ENCODE measurements at regions not wholly inside any gene's neighbourhood (a gene's known extent, or its start where the extent isn't known, plus 50 kb on each side); places are given as distances from the start of the nearest gene placed in this dataset.
"Not testable (repeated sequence)": the region's sequence is repeated elsewhere in the genome, so short reads cannot be mapped to it uniquely, and the experiment has no call there.

GRCh38 chr22:25331050-25331449 is 111.6 kb downstream of the CRYBB2 start (continued):
- no peak for TF ChIP-seq ZNF462 (CRISPR knock-in tag; IDR thresholded peaks at IDR 0.05)

- not testable (repeated sequence) for H3K36me3 Mint-ChIP-seq (ENCODE audit: low read depth); H3K79me2 ChIP-seq (replicated peaks; ENCODE audit: insufficient read depth); H3K27ac ChIP-seq (ENCODE audit: low read depth); H3K4me1 ChIP-seq (ENCODE audit: insufficient read depth); ATAC-seq; DNase-seq (ENCODE audit: low spot score); H3K27ac Mint-ChIP-seq; H3K27me3 ChIP-seq (ENCODE audit: insufficient read depth); H3K9me2 ChIP-seq (ENCODE audit: insufficient read depth); H3K36me3 ChIP-seq (ENCODE audit: insufficient read depth); H3K4me1 Mint-ChIP-seq; H2AFZ ChIP-seq; H3K4me3 Mint-ChIP-seq; H4K20me1 ChIP-seq (replicated peaks; ENCODE audit: insufficient read depth); H3F3A ChIP-seq (replicated peaks; ENCODE audit: low read depth); H3K27me3 Mint-ChIP-seq (ENCODE audit: insufficient read depth, low read depth, poor library complexity); H3K4me3 ChIP-seq; H3K9me3 Mint-ChIP-seq; H3K4me2 ChIP-seq
Observed at GRCh38 chr22:25331911-25332310, 112.5 kb downstream of the CRYBB2 start.

GRCh38 chr22:25332386-25332785 is 112.9 kb downstream of the CRYBB2 start:
- no peak overlapping the region for H3K4me3 Mint-ChIP-seq

More at GRCh38 chr22:25332386-25332785, 112.9 kb downstream of the CRYBB2 start:
- no peaks in the 10 kb centered on the region for H3K4me1 ChIP-seq (ENCODE audit: insufficient read depth)
- no peak for TF ChIP-seq ETS1 (IDR thresholded peaks at IDR 0.05)
- TF ChIP-seq JUNB (IDR thresholded peaks at IDR 0.05; ENCODE audit: unreplicated experiment), result no peak
- TF ChIP-seq STAT1 (IDR thresholded peaks at IDR 0.05; ENCODE audit: unreplicated experiment), result no peak
- TF ChIP-seq ZNF331 (CRISPR knock-in tag; IDR thresholded peaks at IDR 0.05; ENCODE audit: low read depth), result no peak
- TF ChIP-seq ZNF114 (CRISPR knock-in tag; IDR thresholded peaks at IDR 0.05), result no peak
- Mint-ChIP-seq H3K36me3 (ENCODE audit: low read depth) (no peaks in the 10 kb centered on the region), H3K27ac (no peak overlapping the region), H3K4me1 (peaks cover 6% of the 10 kb centered on the region; the same call in 2 of the 3 replicates), H3K27me3 (ENCODE audit: insufficient read depth, low read depth, poor library complexity) (peaks cover 2% of the 10 kb centered on the region), H3K9me3 (no peaks in the 10 kb centered on the region)
- H3K9me2 ChIP-seq (ENCODE audit: insufficient read depth), result no peaks in the 10 kb centered on the region
- no peak overlapping the region for H2AFZ ChIP-seq
- no peaks in the 10 kb centered on the region for H3F3A ChIP-seq (replicated peaks; ENCODE audit: low read depth)
- no peak overlapping the region for H3K27ac ChIP-seq (ENCODE audit: low read depth)
- H3K27me3 ChIP-seq (ENCODE audit: insufficient read depth), result no peaks in the 10 kb centered on the region
- no peaks in the 10 kb centered on the region for H3K36me3 ChIP-seq (ENCODE audit: insufficient read depth)
- no peaks in the 10 kb centered on the region; the same call in 1 of the 2 replicates for H4K20me1 ChIP-seq (replicated peaks; ENCODE audit: insufficient read depth)
- ATAC-seq (no peak), DNase-seq (ENCODE audit: low spot score) (no peak)
- H3K79me2 ChIP-seq (replicated peaks; ENCODE audit: insufficient read depth), result no peaks in the 10 kb centered on the region
- H3K4me2 ChIP-seq, result no peak overlapping the region
- no peak overlapping the region for H3K4me3 ChIP-seq

Data from GM23338 (cell line).